Effector memory CD4-positive, alpha-beta T cell (primary cell): ENCODE measurements at regions not wholly inside any gene's neighbourhood (a gene's known extent, or its start where the extent isn't known, plus 50 kb on each side); places are given as distances from the start of the nearest gene placed in this dataset.
A peak's percentile ranks its signal among the peaks of the same experiment; 100 is the strongest.
"Not testable (repeated sequence)": the region's sequence is repeated elsewhere in the genome, so short reads cannot be mapped to it uniquely, and the experiment has no call there.

Experiments
- DNase-seq, 3 donors: peaks; one replicate each; pipeline ENCODE4 v3.0.0-alpha.2; 2020
- H3K27ac ChIP-seq: 2 replicates; pipeline ENCODE4 v1.7.0; 2013; ENCODE audit warnings: mild to moderate bottlenecking, low read length, moderate library complexity; ENCODE audit not compliant: insufficient read depth, poor library complexity, severe bottlenecking
- H3K27me3 ChIP-seq: replicated peaks from 2 replicates; pipeline ENCODE4 v1.7.0; 2013; ENCODE audit warnings: mild to moderate bottlenecking, low read length; ENCODE audit not compliant: insufficient read depth, control insufficient read depth, poor library complexity, severe bottlenecking
- H3K36me3 ChIP-seq: 2 replicates; pipeline ENCODE4 v1.7.0; 2013; ENCODE audit warnings: mild to moderate bottlenecking, low read length, moderate library complexity; ENCODE audit not compliant: control insufficient read depth, insufficient read depth
- H3K4me1 ChIP-seq: 2 replicates; pipeline ENCODE4 v1.7.0; 2013; ENCODE audit warnings: low read length, mild to moderate bottlenecking; ENCODE audit not compliant: control insufficient read depth, insufficient read depth, poor library complexity, severe bottlenecking
- H3K4me3 ChIP-seq: 2 replicates; pipeline ENCODE4 v1.7.0; 2013; ENCODE audit warnings: low read length, low read depth, mild to moderate bottlenecking; ENCODE audit not compliant: insufficient read depth, poor library complexity, severe bottlenecking
- H3K9me3 ChIP-seq: 2 replicates; pipeline ENCODE4 v1.7.0; 2013; ENCODE audit warnings: mild to moderate bottlenecking, low read length, moderate library complexity; ENCODE audit not compliant: control insufficient read depth

DNA sequence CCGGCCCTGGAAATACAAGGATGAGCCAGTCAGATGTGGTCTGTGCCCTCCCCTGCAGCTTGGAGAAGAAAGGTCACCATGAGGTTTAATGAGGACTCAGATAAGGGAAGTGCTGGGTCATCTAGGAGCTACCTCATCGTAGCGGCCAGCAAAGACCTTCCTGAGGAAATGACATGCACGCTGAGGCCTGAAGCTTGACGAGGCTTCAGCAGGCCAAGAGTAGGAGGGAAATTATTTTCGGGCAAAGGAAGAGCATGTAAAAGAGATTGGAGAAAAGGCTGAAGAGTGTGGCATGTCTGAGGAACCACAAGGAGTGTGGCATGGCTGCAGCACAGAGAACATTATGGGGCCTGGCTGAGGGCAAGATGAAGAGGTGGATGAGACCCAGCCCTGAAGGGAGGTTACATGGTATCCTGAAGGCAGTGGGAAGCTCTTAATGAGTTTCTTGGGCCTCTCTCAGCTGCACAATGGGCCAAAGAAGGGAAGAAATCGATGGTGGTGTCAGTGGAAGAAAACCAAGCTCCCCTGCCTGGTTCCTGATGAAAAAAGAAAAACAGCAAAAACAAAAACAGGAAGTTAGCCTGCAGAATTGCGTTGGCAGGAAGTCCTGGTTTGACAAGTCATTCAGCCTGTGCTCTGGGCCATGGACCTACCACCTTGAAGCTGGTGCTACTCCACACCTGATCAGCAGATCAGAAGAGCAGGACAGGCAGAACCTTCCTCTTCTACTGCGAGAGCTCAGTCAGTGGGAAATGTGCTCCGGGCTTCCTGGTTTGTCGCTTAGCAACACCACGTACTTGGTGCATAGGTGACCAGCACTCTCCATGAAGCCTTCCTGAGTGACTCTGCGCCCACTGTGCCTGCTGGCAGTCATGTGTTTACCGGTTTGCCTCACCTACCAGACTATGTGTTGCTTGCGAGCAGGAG, 134.5 kb upstream of the KLF3 start:
- peak in 2 of 3 donors; percentile 15 to 35 for DNase-seq
- H3K36me3 ChIP-seq = no peaks in the 10 kb centered on the region
- H3K4me1 ChIP-seq = peaks cover 16% of the 10 kb centered on the region
- no peaks in the 10 kb centered on the region for H3K27me3 ChIP-seq
- peak overlapping the region; percentile 13 for H3K4me3 ChIP-seq
- H3K27ac ChIP-seq = peak overlapping the region; percentile 33
- H3K9me3 ChIP-seq = no peaks in the 10 kb centered on the region

DNA sequence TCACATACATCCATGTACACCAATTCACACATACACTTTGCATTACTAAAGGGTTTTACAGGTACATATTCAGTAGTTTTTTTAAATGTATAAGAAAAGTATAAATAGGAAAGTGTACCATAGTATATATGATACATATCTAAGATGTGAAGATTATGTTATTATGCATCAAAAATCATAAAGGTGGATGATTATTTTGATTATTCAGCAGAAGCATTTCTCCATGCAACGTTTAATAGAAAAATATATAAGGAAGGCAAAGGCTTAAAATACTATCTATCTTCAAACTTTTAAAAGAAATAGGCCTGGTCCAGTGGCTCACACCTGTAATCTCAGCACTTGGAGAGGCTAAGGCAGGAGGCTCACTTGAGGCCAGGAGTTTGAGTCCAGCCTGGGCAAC, 133.5 kb upstream of the KLF3 start:
- DNase-seq = no peak
- peaks cover 16% of the 10 kb centered on the region for H3K4me1 ChIP-seq
- no peaks in the 10 kb centered on the region for H3K9me3 ChIP-seq
- no peak overlapping the region for H3K27ac ChIP-seq
- no peaks in the 10 kb centered on the region for H3K36me3 ChIP-seq
- H3K4me3 ChIP-seq = no peak overlapping the region
- H3K27me3 ChIP-seq = no peaks in the 10 kb centered on the region

- no peaks in the 10 kb centered on the region for H3K27me3 ChIP-seq
- H3K4me1 ChIP-seq = peaks cover 16% of the 10 kb centered on the region
- no peak for DNase-seq
- H3K9me3 ChIP-seq = no peaks in the 10 kb centered on the region
- no peaks in the 10 kb centered on the region for H3K36me3 ChIP-seq
- H3K27ac ChIP-seq = no peak overlapping the region
- no peak overlapping the region for H3K4me3 ChIP-seq
These were observed 132.8 kb upstream of the KLF3 start for GRCh38 chr4:38531141-38531727.

GRCh38 chr4:38532908-38533499, 131.0 kb upstream of the KLF3 start:
- Histone ChIP-seq H3K4me3 (no peak overlapping the region), H3K27me3 (no peaks in the 10 kb centered on the region), H3K4me1 (peaks cover 16% of the 10 kb centered on the region), H3K27ac (no peak overlapping the region), H3K9me3 (no peaks in the 10 kb centered on the region), H3K36me3 (no peaks in the 10 kb centered on the region)
- DNase-seq = no peak

DNA sequence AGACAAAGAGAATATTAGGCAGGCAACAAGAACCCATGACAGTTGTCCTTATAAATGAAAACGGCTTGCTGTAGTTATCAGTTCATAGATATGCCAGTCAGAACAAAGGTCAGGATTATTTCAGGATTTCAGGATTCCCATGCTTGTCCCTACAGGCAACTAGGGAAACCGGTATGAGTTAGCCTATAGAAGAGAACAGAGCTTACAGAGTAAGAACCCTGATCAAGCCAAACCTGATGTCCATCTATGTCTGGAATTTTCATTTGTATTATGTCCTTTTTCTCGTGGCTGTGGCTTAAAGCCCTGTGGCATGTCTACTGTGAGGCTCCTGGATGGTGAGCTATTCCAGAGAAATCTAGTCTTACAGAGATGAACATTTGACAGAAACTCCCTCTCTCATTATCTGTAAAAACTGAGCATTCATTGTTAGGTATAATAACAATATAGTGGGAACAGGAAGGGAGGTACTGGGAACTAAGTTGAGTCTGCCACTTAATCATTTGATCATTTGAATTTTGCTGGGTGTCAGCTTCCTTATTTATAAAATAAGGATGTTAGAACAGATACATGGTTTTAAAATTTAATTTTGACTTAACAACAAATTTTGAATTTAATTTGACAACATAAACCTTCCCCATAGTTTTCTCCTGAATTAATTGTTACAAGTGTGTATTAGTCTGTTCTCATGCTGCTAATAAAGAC, 129.5 kb upstream of the KLF3 start:
- no peak for DNase-seq
- H3K27ac ChIP-seq = no peak overlapping the region
- H3K27me3 ChIP-seq = no peaks in the 10 kb centered on the region
- no peaks in the 10 kb centered on the region for H3K9me3 ChIP-seq
- H3K4me1 ChIP-seq = peaks cover 10% of the 10 kb centered on the region
- H3K4me3 ChIP-seq = no peak overlapping the region
- H3K36me3 ChIP-seq = no peaks in the 10 kb centered on the region

GRCh38 chr4:38535071-38535470, 128.9 kb upstream of the KLF3 start:
- not testable (repeated sequence) for H3K9me3 ChIP-seq, H3K36me3 ChIP-seq, DNase-seq, H3K4me3 ChIP-seq, H3K27me3 ChIP-seq, H3K4me1 ChIP-seq, H3K27ac ChIP-seq

DNA sequence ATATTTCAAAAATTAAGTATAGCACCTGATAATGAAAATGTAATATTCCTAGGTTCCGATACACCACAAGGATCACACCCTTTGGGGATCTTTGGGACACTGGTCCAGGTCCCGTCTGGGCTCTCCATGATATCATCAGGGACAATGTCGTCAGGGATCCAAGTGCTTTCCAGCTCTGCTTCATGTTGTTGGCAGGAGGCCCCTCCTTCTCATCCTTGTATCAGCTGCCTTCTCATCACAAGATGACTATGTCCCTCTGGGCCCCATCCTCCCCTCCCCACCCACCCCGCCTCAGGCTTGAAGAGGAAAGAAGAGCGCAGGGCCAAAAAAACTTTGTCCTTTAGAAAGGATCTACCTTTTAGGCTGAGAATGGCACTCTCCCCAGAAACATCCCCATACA, 128.3 kb upstream of the KLF3 start:
- Histone ChIP-seq H3K4me1 (no peaks in the 10 kb centered on the region), H3K9me3 (no peaks in the 10 kb centered on the region), H3K27ac (no peak overlapping the region), H3K27me3 (no peaks in the 10 kb centered on the region), H3K36me3 (no peaks in the 10 kb centered on the region), H3K4me3 (no peak overlapping the region)
- no peak for DNase-seq

DNA sequence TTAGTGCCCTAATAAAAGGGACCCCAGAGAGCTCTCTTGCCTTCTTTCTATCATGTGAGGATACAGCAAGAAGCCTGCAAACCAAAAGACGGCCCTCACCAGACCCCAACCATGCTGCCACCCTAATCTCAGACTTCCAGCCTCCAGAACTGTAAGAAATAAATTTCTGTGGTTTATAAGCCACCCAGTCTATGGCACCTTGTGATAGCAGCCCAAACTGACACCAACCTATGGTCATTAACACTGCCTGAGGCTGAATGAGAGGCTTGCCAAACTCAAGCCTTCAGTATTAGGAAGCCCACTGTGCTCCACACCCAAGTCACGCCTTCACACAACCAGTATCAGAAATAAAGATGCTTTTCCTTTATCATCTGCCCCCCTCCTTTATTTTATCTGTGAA, 127.3 kb upstream of the KLF3 start:
- Histone ChIP-seq H3K27me3 (no peaks in the 10 kb centered on the region), H3K36me3 (no peaks in the 10 kb centered on the region), H3K27ac (no peak overlapping the region), H3K4me1 (no peaks in the 10 kb centered on the region), H3K4me3 (no peak overlapping the region), H3K9me3 (no peaks in the 10 kb centered on the region)
- no peak for DNase-seq

DNA sequence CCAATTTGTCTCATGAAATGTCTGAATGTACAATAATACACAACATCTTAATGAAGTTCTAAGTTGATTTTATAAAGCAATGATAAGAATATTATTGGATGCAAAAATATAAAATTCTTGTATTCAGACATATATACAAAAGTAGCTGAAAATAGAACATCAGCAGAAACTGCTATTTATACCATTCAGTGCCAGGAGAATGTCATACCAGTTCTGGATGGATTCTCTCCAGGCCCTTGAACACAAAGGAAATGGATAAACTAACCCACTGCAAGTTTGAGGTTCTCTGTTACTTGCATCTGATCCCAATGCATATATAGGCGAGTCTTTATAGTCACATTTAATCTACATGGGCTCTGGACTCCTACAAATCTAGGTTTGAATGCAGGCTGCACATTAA, 126.3 kb upstream of the KLF3 start:
- H3K27ac ChIP-seq = no peak overlapping the region
- no peaks in the 10 kb centered on the region for H3K36me3 ChIP-seq
- no peaks in the 10 kb centered on the region for H3K9me3 ChIP-seq
- no peaks in the 10 kb centered on the region for H3K27me3 ChIP-seq
- no peaks in the 10 kb centered on the region for H3K4me1 ChIP-seq
- H3K4me3 ChIP-seq = no peak overlapping the region
- no peak for DNase-seq
